ENCODE measurements at regions not wholly inside any gene's neighbourhood (a gene's known extent, or its start where the extent isn't known, plus 50 kb on each side); places are given as distances from the start of the nearest gene placed in this dataset.

DNA sequence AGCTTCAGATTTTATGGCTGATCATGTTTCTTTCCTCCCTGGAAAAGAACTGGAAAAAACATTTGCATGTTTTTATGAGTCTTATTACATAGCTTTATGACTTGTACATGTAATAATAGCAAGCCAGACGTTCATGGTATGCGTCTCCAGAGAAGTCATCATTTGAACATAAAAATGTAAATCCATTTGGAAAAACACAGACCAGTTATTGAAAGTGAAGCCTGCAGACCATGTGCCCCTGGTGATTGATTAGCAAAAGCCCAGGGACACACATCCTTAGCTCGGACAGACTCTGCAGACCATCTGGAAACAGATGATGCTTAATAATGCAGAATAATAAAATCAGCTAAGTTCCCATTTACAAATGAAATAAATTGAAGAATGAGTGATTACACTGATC is 283.1 kb downstream of the TDRD15 start:
- Histone ChIP-seq H2AFZ (ENCODE audit: low read depth, low read length, poor library complexity, severe bottlenecking) (no peak overlapping the region), H3K36me3 (ENCODE audit: control insufficient read depth in 1 of 2, insufficient read depth in 2 of 2, low read length in 2 of 2) (no peaks in the 10 kb centered on the region), H3K9me2 (ENCODE audit: insufficient read depth) (no peaks in the 10 kb centered on the region), H4K20me1 (ENCODE audit: insufficient read depth) (no peaks in the 10 kb centered on the region), H3K4me3 (replicated peaks in 1 of 2; ENCODE audit: low read depth in 1 of 2, low read length in 2 of 2) (no peak overlapping the region), H3K4me2 (ENCODE audit: low read length) (no peak overlapping the region), H3K4me1 (ENCODE audit: control insufficient read depth in 1 of 2, insufficient read depth in 2 of 2, low read length in 2 of 2) (no peaks in the 10 kb centered on the region), H3K79me2 (ENCODE audit: insufficient read depth, low read length) (no peaks in the 10 kb centered on the region), H3K27me3 (ENCODE audit: insufficient read depth, low read length) (no peaks in the 10 kb centered on the region), H3K27ac (ENCODE audit: low read depth, low read length) (no peak overlapping the region), H3K9me3 (ENCODE audit: control insufficient read depth in 1 of 2, insufficient read depth in 1 of 2, low read depth in 1 of 2, low read length in 2 of 2) (no peaks in the 10 kb centered on the region), H3K9ac (ENCODE audit: low read length) (no peak overlapping the region)
- DNase-seq (ENCODE audit: low read depth, low spot score) (no peak), ATAC-seq (no peak)
- CTCF ChIA-PET: no interaction called here
- POLR2A ChIA-PET: no interaction called here
- BruUV-seq (replicated peaks): no TSS peak
- RAD21 ChIA-PET (ENCODE audit: low non-redundant PET in 1 of 2, low total read pairs in 2 of 2, uncharacterized antibody in 2 of 2, unreplicated experiment in 2 of 2): no interaction called here
- no peak for TF ChIP-seq CEBPB (IDR thresholded peaks at IDR 0.05; ENCODE audit: low read depth)
- no peak for TF ChIP-seq POLR2AphosphoS5 (IDR thresholded peaks at IDR 0.05; ENCODE audit: low read depth, low read length)
- no peak for TF ChIP-seq SP1 (IDR thresholded peaks at IDR 0.05; ENCODE audit: low read depth)
- no peak for TF ChIP-seq RAD21 (IDR thresholded peaks at IDR 0.05; ENCODE audit: low read depth)
- no peak for TF ChIP-seq YY1 (IDR thresholded peaks at IDR 0.05; ENCODE audit: extremely low read depth, insufficient replicate concordance, low read depth, low read length)
- intact Hi-C loops (cut with micrococcal nuclease): no loop called here

DNA sequence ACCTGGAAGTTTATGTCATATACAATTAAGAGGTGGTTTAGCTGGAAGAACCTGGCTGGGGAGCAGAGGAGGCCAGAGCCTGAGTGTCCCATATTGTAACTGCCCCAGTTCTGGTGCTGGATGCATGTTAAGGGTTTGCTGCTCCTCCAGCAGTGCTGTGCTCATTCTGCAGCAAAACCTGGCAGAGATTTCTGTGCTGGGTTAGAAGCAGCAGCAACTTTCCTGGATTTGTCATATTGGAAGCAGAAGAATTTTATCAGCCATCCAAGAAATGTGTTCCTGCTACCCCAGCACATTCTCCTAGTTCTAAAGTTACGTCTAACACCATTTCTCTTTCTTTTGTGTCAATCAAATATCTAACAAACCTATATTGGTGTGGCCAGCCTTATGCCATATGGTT is 284.1 kb downstream of the TDRD15 start:
- Histone ChIP-seq H3K4me1 (ENCODE audit: control insufficient read depth in 1 of 2, insufficient read depth in 2 of 2, low read length in 2 of 2) (no peaks in the 10 kb centered on the region), H3K9me3 (ENCODE audit: control insufficient read depth in 1 of 2, insufficient read depth in 1 of 2, low read depth in 1 of 2, low read length in 2 of 2) (no peaks in the 10 kb centered on the region; a peak in 1 of 4 replicates), H3K79me2 (ENCODE audit: insufficient read depth, low read length) (no peaks in the 10 kb centered on the region), H3K4me3 (replicated peaks in 1 of 2; ENCODE audit: low read depth in 1 of 2, low read length in 2 of 2) (no peak overlapping the region), H3K27me3 (ENCODE audit: insufficient read depth, low read length) (no peaks in the 10 kb centered on the region), H3K9me2 (ENCODE audit: insufficient read depth) (no peaks in the 10 kb centered on the region), H3K36me3 (ENCODE audit: control insufficient read depth in 1 of 2, insufficient read depth in 2 of 2, low read length in 2 of 2) (no peaks in the 10 kb centered on the region), H4K20me1 (ENCODE audit: insufficient read depth) (no peaks in the 10 kb centered on the region), H3K27ac (ENCODE audit: low read depth, low read length) (no peak overlapping the region), H2AFZ (ENCODE audit: low read depth, low read length, poor library complexity, severe bottlenecking) (no peak overlapping the region), H3K9ac (ENCODE audit: low read length) (no peak overlapping the region), H3K4me2 (ENCODE audit: low read length) (no peak overlapping the region)
- POLR2A ChIA-PET: no interaction called here
- CTCF ChIA-PET: no interaction called here
- no TSS peak for BruUV-seq (replicated peaks)
- TF ChIP-seq EZH2phosphoT487 (IDR thresholded peaks at IDR 0.05; ENCODE audit: borderline replicate concordance): no peak
- TF ChIP-seq EZH2 (IDR thresholded peaks at IDR 0.05): no peak
- TF ChIP-seq ZFX (IDR thresholded peaks at IDR 0.05): no peak
- TF ChIP-seq POLR2A (IDR thresholded peaks at IDR 0.05; ENCODE audit: borderline replicate concordance, extremely low read depth, insufficient read depth, insufficient read length): no peak
- TF ChIP-seq FOSL1 (IDR thresholded peaks at IDR 0.05; ENCODE audit: low read depth): no peak
- no peak for TF ChIP-seq YY1 (IDR thresholded peaks at IDR 0.05; ENCODE audit: extremely low read depth, insufficient replicate concordance, low read depth, low read length)
- TF ChIP-seq, protein P1, sequence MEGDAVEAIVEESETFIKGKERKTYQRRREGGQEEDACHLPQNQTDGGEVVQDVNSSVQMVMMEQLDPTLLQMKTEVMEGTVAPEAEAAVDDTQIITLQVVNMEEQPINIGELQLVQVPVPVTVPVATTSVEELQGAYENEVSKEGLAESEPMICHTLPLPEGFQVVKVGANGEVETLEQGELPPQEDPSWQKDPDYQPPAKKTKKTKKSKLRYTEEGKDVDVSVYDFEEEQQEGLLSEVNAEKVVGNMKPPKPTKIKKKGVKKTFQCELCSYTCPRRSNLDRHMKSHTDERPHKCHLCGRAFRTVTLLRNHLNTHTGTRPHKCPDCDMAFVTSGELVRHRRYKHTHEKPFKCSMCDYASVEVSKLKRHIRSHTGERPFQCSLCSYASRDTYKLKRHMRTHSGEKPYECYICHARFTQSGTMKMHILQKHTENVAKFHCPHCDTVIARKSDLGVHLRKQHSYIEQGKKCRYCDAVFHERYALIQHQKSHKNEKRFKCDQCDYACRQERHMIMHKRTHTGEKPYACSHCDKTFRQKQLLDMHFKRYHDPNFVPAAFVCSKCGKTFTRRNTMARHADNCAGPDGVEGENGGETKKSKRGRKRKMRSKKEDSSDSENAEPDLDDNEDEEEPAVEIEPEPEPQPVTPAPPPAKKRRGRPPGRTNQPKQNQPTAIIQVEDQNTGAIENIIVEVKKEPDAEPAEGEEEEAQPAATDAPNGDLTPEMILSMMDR (IDR thresholded peaks at IDR 0.05 in 2 of 3, conservative IDR thresholded peaks at IDR 0.05 in 1 of 3; ENCODE audit: borderline replicate concordance in 1 of 3, insufficient read depth in 1 of 3, low read depth in 2 of 3, low read length in 2 of 3): no peak
- TF ChIP-seq, protein P2, sequence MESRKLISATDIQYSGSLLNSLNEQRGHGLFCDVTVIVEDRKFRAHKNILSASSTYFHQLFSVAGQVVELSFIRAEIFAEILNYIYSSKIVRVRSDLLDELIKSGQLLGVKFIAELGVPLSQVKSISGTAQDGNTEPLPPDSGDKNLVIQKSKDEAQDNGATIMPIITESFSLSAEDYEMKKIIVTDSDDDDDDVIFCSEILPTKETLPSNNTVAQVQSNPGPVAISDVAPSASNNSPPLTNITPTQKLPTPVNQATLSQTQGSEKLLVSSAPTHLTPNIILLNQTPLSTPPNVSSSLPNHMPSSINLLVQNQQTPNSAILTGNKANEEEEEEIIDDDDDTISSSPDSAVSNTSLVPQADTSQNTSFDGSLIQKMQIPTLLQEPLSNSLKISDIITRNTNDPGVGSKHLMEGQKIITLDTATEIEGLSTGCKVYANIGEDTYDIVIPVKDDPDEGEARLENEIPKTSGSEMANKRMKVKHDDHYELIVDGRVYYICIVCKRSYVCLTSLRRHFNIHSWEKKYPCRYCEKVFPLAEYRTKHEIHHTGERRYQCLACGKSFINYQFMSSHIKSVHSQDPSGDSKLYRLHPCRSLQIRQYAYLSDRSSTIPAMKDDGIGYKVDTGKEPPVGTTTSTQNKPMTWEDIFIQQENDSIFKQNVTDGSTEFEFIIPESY (IDR thresholded peaks at IDR 0.05; ENCODE audit: extremely low read depth, insufficient replicate concordance, low read length): no peak
- DNase-seq (ENCODE audit: low read depth, low spot score): no peak
- RAD21 ChIA-PET (ENCODE audit: low non-redundant PET in 1 of 2, low total read pairs in 2 of 2, uncharacterized antibody in 2 of 2, unreplicated experiment in 2 of 2): no interaction called here
- intact Hi-C loops (cut with micrococcal nuclease): no loop called here
- ATAC-seq: no peak
